ENCODE measurements at regions not wholly inside any gene's neighbourhood (a gene's known extent, or its start where the extent isn't known, plus 50 kb on each side); places are given as distances from the start of the nearest gene placed in this dataset.

DNA sequence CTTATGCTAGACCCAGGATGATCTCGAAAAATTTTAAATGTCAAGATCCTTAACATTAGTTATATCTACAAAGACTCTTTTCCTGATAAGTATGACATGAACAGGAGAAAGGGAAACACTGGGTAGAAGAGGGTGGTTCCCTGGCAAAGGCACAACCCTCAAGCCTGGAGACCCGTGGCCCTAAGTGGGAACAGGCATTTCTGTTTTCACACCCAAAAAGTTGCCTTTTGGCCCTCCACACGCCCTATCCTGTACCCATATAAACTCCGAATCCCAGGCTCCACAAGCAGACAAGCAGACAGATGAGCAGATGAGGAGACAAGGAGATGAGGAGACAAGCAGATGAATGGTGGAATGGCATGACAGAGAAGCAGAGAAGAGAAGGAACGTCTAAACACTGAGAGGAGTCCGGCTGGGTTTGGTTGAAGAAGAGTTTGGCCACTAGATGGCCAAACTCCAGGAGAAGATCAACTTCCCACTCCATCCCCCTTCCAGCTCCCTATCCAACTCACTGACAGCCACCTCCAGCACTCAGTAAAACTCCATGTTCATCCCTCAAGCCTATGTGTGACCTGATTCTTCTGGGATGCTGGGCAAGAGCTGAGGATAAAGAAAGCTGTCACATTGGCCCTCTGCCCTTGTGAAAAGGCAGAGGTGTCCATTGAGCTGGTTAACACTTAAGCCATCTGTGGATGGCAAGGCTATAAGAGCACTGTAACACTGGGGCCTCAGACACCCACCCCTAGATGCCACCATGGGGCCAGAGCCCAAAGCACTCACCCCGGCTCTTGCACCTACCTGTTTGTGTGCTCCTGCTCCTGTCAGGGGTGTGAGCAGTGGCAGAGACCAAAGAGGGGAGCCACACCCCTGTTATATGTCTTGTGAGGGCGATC is 139.6 kb upstream of the FAM20A start:
- no peak for DNase-seq (ENCODE audit: low read depth)

DNA sequence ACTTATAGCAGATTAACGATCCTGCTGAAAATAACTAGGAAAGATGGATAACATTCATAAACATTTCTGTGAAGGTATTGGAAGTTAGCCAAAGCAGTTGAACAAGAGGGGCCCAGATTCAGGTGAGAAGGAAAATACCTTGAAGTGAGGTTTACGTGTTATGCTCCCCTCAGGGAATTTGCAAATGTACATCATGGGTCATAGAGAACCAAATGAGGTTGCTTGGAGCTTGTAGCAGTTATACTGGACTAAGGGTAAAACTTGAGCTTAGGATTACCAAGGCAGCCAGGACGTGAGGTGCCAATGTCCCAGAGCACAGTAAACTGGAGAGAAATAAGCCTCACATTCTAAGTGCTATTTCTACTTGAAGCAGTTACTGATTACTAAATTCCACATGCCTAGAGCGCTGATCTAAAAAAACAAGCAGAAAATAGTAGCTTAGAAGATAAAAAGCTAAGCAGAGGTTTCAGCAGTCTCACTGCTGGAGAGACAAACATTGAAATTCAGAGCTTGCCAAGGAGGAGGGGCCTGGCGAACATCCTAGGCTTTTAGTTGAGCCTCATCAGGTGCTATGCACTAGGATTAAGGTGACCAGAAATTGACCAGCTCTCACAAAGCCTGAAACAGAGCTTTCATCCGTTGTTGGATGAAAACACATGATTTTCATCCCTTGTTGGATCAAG is 136.7 kb upstream of the FAM20A start:
- DNase-seq (ENCODE audit: low read depth) = no peak

DNA sequence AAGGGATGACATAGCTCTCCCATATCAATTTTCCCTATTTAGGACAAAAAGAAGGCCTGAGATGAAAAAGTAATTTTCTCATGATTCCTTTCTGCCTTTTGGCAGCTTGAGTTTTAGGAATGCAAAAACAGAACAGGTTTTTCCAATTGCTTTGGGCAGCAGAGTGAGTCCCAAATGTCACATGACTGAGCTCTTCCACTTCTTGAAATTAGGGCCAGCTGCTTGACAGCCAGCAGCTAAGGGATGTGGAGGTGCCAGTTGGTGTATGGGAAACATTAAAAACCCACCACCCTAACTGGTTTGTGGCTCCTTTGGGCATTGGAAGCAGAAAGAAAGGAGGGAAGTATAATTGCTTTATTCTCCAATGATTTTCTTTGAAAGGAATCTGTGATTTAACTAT is 133.8 kb upstream of the FAM20A start:
- DNase-seq (ENCODE audit: low read depth) = no peak

DNA sequence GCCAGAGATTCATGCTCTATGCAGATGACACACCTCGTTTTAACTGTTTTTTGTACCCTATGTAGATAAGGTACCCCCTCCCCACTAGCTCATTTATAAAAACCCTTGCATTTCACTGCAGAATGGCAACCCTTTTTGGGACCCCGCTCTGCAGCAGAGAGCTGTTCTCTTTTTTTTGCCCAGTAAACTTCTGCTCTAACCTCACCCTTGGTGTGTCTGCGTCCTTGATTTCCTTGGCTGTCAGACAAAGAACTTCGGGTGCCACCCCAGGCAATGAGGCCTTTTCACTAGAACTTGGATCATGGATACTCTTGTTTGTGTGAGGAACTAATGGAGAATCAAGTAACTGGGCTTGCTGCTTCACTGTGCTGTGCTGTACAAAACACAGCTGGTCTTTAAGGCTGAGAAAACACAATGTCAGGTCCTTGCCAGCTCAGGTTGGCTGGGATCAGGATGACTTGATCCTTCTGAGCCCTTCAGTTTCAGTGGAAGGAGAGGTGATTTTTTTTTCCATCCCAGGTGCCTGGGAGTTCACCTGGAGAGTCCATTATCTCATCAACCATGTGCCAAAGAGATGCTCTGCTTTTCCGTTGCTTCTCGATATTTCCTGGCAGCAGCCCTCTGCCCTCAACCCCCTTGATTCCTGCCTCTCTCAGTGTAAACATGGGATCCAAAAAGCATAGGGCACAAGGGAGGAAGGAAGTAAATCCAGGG is 133.2 kb upstream of the FAM20A start:
- DNase-seq (ENCODE audit: low read depth) = no peak

DNA sequence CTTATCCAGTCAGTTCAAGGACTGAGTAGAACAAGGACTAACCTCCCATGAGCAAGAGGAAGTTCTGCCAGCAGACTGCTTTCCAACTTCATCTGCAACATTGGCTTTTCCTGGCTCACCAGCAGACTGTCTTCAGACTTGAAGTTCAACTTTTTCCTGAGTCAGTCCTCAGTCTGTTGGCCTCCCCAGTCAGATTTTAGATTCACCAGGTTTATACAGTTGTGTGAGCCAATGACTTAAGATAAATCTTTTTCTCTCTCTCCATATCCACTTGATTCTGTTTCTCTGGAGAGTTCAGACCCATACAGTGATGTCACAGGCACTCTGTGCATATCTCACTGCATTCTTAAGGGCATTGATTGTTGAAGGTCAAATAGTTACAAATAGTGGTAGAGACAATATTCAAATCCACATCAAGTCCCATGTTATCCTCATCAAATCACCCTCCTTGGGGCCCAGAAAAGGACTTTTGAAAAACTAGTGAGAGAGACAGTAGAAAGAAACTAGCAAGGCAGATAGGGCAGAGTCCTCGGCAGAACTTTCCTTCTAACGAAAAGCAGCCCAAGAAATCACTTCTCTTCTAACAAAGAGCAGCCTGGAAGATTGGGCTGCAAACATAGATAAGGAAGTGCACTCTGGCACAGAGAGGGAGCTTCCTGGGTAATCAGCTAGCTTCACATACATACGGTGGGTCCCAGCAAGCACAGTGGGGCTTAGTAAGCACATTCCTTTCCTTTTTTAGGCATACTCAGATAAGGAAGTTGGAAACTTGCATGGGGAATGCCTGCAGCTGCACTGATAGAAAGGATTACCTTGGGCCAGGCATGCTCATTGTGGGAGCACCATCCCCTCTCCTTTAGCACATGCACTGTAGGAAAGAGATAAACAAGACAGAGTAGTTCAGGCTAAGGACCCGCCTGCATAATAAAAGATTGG is 132.3 kb upstream of the FAM20A start:
- no peak for DNase-seq (ENCODE audit: low read depth)

DNA sequence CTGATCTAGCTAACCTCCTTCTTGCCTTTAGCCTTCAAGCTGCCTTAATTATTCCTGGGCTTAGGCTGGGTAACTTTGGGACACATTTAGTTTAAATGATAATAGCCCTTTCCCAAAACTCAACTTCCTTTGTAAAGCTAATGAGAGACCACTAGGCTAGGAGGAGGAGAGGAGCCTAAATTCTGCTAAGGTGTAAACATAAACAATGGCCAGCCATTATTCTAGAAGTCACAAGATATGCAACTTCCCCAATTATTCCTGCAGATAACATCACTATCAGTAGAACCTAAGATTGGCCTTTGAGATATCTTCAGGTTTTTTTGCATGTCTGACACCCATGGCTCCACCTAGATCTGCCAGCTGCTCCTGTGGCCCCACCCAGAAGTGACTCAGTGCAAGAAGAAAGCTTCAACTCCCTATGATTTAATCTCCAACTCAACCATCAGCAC is 131.2 kb upstream of the FAM20A start:
- no peak for DNase-seq (ENCODE audit: low read depth)

GRCh38 chr17:68731465-68731864 is 130.3 kb upstream of the FAM20A start:
- no peak for DNase-seq (ENCODE audit: low read depth)

- no peak for DNase-seq (ENCODE audit: low read depth)
Observed at GRCh38 chr17:68719431-68719830, 118.3 kb upstream of the FAM20A start.

- DNase-seq (ENCODE audit: low read depth) = no peak
Observed at GRCh38 chr17:68718926-68719325, 117.8 kb upstream of the FAM20A start.

GRCh38 chr17:68718465-68718864 is 117.3 kb upstream of the FAM20A start:
- DNase-seq (ENCODE audit: low read depth) = no peak

- no peak for DNase-seq (ENCODE audit: low read depth)
Observed at GRCh38 chr17:68714676-68715075, 113.5 kb upstream of the FAM20A start.

DNA sequence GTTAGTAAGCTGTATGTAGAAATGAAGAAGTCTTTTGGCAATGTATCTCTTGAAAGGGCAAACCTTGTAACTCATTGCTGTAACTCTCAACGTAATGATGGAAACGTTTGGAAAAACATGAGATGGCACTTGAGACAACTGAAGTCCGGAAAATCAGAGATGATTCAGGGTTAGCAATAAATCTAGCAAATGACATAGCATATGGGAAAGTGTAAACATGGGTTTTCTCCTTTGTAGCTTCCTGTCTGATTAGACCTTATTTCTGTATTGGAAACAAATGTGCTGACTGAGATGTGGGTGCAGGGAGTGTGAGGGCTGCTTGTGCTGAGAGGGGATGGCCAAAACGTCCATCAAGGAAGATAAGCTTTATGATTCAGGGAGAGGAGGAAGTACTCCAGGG is 110.7 kb upstream of the FAM20A start:
- DNase-seq (ENCODE audit: low read depth) = no peak

DNA sequence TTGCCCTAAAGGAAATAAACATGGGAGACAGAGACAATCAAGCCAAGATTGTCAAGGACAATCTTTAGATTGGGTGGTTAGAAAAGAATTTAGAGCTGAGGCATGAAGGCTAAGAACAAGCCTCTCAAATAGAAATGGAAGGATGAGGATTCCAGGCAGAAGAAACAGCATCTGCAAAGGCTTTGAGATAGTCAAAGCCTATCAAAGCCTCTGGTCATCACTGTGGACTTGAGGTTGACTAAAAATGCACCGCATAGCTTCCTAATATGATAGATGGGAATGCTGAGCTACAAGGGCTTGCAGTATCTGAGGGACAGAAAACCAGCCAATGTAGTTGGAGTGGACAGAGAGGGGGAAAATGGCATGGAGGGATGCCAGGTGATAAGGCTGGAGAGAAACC is 109.8 kb upstream of the FAM20A start:
- no peak for DNase-seq (ENCODE audit: low read depth)

DNA sequence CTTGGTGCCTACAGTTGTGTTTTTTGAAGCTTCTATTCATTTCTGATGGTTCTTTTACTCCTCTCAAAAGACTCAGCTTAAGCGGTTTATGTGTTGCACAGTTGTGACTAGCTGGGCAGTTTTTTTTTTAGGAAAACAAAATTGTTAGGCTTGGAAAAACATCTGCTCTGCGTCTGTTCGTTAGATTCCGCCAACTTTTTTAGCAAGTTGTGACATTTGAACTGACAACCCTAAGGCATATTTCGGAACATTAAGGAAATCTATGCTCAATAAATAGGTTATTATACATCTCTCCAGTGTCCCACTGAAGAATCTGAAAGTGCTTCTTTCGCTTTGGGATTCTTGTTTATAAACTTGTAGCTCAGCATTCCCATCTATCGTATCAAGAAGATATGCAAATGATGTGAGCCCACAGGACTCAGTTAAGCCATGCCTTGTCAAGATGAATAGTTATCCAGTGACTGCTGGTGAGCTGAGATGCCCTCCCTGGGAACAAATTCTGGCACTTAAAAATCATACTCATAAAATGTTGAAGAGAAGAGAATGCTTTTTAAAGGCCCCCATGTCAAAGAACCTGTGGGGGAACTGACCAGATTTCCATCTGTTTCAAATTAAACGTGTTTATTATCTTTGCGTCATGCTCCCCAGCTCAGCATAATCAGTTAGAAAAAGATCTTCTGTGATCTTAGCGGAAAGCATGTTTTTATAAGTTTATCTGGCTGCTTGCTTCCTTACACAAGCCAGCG is 109.0 kb upstream of the FAM20A start:
- DNase-seq (ENCODE audit: low read depth) = no peak

- DNase-seq (ENCODE audit: low read depth) = no peak
Observed at GRCh38 chr17:68709461-68709860, 108.3 kb upstream of the FAM20A start.

- no peak for DNase-seq (ENCODE audit: low read depth)
Observed at GRCh38 chr17:68707031-68707430, 105.9 kb upstream of the FAM20A start.

- DNase-seq (ENCODE audit: low read depth) = no peak
Observed at GRCh38 chr17:68706356-68706920, 105.3 kb upstream of the FAM20A start.

DNA sequence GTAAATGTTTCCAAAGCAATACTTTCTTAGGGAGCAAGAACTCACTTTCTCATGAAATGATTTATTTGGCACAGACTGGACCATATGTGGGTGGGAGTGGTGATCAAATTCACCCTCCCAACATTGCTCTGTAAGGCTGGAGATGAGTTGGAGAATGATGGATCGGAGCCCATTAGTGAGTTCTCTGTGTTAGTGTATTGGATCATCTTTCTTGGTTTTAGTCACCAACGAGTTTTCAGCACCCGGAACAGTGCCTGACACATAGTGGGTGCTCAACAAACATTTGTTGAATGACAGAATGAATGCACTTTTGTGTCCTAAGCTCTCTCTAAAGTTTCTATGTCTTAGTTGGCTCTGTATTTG is 104.5 kb upstream of the FAM20A start:
- no peak for DNase-seq (ENCODE audit: low read depth)

GRCh38 chr17:68704871-68705713 is 103.9 kb upstream of the FAM20A start:
- DNase-seq (ENCODE audit: low read depth) = peak; percentile 24

GRCh38 chr17:68701046-68701445 is 99.9 kb upstream of the FAM20A start:
- DNase-seq (ENCODE audit: low read depth) = no peak
